Dedifferentiated amniotic fluid mesenchymal stem cell (primary cell): ENCODE measurements at regions not wholly inside any gene's neighbourhood (a gene's known extent, or its start where the extent isn't known, plus 50 kb on each side); places are given as distances from the start of the nearest gene placed in this dataset.
"Not testable (repeated sequence)": the region's sequence is repeated elsewhere in the genome, so short reads cannot be mapped to it uniquely, and the experiment has no call there.

Experiments
- DNase-seq: peaks from one replicate; pipeline ENCODE4 v3.0.0-alpha.2; 2016; ENCODE audit errors: extremely low spot score

DNA sequence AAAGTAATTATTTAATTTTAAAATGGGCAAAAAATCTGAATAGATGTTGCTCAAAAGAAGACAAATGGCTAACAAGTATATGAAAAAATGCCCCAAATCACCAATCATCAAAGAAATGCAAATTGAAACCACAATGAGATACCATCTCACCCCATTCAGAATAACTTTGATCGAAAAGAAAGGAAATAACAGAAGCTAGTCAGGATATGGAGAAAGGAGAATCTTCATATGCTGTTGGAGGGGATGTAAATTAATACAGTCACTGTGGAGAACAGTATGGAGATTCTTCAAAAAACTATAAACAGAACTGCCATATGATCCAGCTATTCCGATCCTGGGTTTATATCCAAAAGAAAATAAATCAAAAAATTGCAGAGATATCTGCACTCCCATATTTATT lies 418.5 kb upstream of the RGMB start:
- no peak for DNase-seq

DNA sequence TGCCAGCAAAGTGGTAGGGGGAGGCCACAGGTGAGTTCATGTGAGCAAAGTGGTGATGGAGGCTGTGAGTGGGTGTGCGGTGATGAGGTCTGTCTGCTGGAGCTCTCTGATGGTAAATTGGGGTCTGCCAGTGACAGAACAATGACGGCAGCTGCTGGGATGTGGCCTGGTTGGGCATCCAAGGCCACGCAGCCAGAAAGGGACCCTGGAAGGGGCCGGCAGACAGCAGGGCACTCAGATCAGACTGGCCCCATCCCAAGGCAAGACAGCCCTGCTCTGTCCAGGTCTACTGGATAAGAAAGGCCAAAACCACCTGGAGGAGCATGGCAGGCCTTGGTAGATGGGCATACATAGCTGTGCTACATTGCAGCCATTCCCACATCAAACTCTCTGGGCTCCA lies 412.9 kb upstream of the RGMB start:
- no peak for DNase-seq

DNA sequence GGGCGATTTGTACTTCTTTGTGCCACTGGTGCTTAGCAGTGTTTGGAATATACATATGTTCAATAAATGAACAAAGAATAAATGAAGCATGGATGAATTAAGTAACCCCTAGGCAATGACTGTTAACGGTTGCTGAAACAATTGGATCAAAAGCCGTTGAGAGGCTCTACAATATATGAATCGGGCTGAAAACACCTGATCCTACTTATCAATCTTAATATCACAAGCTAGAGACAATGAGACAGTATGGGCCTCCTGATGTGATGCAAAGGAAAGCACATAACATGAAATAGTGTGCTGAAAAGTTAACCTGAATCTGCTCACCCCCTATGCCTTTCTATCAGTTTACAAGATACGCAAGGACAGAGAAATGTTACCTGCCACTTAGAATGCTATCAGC lies 410.3 kb upstream of the RGMB start:
- DNase-seq: no peak

DNA sequence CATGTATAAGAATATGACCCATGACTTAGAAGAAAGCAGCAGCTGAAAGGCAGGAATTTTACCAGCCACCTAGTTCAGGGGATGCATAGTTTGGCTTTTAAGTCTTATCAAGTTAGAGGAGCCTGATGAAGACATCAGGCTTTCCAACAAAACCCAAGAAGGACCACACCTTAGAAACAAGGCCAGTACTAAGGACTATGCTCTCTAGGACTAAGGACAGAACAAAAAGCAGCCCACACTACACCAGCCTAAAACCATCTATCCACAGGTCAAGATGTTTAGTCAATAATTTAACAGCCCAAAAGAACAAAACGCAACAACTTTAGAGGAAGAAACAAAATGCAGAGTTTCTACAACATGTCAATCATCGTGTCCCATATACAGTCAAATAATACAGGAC lies 408.9 kb upstream of the RGMB start:
- no peak for DNase-seq

DNA sequence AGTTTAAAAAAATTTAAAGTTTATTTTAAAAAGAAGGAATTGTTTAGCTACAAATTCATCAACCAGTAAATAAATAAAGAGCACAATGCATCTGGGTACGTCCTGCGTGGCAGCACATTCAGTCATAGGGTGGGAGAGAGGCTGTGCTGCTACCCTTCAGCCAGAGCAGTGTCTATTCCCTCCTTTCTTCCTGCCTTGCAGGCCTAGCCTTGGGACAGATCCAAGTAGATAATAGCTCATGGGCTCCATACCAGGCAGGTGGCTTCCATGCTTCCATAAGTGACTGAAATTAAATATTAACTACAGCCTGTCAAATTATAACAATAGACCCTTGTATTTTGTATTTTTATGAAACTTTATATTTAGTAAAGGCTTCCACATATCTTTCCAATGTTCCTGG lies 408.3 kb upstream of the RGMB start:
- DNase-seq: no peak

DNA sequence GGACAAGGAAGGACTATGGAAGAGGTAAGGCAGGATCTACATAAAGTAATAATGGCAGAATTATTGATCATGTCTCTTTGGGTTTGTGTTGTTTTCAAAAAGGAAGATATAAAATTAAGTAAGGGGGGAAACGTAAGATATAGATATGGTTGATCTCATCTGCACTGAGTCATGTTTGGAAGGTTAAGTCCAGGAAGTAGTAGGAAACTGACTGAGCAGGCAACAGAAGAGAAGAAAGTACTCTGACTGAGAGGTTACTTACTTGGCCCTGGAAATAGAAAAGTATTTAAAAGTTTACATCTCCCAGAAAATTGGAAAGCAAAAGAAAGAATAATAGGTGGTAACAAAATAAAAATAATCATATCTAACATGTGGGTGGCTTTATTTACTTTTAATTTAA lies 405.3 kb upstream of the RGMB start:
- DNase-seq: no peak

DNA sequence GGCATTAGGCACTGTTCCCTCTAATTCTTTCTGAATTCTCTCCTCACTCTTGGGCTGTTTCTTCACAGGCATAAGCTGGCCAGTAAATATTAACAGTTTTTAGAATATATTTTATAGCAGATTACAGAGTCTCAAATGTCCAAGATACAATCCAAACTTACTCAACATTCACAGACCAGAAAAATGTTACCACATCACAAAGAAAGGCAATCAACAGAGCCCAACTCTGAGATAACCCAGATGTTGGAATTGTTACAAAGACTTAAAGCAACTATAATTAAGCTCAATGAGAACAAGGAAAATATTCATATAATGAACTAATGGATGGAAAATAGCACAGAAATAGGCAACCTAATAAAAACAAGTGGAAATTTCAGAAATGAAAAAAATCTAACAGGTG lies 401.1 kb upstream of the RGMB start:
- no peak for DNase-seq

DNA sequence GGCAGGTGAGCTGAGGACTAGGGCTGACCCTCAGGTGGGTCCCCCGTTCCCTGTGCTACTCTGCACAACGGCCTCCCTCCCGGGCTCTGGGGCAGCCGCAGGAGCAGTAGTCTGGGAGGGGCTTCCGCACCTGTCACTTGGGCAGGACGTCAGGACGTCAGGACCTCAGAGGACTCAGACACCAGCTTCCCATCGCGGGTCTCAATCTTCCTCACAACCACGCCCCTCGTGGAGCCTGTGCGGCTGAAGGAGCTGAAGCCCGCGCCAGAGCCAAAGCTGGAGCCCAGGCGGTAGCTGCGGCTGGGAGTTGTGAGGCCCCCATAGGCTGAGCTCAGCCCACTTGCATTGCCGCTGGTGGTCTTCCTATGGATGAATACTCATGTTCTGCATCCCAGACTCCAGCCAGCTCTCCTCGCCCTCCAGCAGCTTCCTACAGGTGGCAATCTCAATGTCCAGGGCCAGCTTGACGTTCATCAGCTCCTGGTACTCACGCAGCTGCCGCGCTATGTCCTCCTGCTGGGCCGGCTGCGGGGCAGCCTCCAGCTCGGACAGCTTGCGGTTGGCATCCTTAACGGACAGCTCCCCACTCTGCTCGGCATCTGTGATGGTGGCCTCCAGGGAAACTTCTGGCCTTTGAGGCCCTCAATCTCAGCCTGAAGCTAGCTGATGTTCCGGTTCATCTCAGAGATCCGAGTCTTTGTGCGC lies 381.4 kb upstream of the RGMB start:
- DNase-seq: no peak

DNA sequence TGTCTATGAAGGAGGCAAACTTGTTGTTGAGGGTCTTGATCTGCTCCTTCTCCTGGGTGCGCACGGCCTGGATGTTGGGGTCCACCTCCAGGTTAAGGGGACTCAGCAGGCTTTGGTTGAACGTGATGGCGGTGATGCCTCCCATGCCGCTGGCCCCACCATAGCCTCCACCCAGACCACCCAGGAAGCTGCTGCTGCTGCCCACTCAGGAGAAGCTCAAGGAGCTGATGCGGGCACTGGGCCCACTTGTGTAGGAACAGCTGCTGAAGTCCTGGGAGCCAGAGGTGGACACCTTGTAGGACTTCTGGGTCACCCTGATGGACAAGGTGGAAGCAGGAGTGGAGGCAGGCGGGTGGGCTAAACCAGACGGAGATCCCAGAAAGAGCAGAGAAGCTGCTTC lies 380.3 kb upstream of the RGMB start:
- DNase-seq: not testable (repeated sequence)

DNA sequence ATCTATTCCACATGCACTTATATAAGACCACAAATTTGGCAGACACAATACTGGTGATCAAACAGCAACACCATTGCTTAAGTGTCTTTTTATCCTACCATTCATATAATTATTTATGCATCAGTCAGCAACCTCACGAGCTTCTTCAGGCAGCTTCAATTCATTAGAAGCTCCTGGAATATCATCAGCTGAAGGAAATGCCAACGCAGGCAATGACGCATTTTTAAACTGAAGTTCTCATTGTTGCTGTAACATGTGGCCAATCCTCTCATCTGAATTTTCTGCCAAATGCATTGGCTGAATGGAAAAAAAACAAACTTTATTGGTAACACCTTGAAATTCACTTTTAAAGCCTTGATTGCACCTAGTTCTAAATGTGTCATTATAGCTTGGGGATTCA lies 376.4 kb upstream of the RGMB start:
- DNase-seq: peak; percentile 37

DNA sequence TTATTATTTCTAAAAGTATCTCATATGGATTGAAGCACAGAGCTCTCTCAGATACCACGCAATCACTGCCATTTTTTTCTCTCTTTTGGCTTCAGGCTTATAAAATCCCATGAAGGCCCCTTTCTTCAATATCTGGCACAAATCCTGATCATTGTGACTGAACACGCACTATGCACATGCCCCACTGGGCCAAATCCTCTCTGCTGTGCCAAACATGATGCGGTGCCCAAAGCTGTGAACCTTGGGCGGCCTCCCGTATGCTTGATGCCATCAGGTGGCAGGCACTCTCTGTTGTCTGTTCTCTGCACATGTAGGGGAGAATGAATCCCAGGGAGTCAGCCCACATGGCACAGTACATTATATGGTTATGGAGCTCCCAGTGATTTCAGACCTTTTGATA lies 375.0 kb upstream of the RGMB start:
- DNase-seq: no peak

DNA sequence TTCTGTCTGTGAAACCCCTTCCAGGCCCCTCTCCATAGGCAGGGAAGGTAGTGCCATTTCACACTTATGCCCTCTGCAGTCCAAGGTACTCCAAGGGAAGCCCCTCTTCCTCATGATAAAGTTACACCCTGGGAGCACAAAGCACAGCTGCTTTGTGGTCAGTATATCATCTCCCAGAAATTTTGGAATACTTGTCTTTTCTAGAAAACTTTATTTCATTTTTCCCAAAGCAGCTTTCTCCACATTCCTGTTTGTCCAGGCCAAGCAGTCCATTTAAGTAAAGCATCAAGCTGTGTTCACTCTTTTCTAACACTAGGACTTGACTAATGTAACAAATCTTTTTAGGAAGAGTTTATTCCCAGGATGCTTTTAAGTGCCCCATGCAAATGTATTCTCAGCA lies 371.8 kb upstream of the RGMB start:
- DNase-seq: no peak

DNA sequence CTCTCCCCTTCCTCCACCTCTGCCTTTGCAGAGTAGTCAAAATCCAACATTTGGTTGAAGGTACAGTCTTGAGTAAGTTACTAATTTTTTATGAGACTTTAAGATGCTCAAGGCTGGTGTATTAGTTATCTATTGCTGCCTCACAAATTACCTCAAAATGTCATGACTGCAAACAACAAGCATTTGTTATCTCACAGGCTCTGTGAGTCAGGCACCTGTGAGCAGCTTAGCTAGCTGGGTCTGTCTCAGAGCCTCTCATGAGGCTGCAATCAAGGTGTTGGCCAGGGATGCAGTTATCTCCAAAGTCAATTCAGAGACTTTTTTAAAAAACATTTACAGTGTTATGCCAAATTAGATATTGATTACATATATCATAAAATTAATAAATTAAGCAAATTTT lies 371.3 kb upstream of the RGMB start:
- DNase-seq: no peak

DNA sequence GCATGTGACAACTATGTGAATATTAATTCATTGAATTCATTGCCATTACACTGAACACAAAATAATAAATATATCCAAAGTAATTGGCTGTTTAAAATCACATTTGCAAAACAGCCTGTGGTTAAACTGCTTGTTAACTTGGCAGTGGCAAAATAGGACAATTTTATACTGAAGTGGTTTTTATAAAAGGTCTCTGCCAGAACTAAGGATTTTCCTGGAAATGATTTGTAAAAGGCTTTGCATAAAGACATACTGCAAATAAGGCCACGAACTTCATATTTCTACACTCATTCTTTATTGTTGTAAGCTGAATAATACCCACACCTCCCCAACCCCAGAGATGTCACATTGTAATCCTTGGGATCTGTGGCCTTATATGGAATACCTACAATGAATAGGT lies 370.3 kb upstream of the RGMB start:
- DNase-seq: no peak

DNA sequence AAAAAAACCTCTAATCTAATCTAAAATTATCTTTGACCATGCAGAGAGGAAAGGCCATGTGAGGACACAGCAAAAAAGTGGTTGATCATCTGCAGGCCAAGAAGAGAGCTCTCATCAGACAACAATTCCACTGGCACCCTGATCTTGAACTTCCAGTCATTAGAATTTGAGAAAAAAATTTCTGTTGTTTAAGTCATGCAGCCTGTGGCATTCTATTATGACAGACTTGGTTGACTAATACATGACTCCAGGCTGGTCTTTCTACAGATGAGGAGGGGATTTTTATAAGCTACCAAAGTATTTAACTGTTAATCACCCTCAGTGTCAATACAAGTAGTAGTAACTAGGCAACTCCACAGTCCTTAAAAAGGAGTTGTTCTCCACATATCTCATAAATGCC lies 358.5 kb upstream of the RGMB start:
- peak; percentile 71 for DNase-seq

DNA sequence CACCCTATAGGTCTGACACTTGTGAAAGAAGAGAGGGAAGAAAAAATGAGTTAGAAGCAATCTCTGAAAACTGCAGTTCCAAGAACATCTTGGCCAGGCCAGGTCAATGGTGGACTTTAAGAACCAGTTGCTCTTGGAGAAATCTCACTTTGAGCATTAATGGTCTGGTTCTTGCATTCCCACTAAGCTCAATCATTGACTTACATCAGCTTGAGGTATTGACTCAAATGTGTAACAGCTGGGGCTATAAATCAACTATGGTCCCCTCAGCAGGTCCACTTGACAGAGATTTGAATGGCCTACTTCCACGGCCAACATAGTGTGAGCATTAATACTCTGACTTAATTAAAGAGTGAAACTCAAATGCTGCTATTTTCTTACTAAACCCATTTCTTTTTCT lies 357.8 kb upstream of the RGMB start:
- DNase-seq: no peak

DNA sequence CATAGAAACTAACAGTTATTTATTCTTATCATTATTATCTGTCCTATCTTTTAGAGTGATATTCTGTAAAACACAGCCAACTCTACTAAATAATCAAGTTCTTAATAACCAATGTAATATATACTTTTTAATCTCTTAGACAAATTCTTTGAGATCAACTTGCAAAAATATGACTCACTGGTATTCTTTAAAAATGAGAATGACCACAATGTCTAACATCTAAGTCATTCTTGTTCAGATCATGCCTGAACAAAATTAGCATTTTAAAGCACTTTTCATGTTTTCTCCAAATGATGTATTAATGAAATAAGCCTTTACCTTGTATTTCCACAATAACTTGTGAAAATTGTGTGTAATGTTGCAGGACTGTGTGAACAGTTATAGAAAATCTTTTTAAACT lies 356.9 kb upstream of the RGMB start:
- no peak for DNase-seq

DNA sequence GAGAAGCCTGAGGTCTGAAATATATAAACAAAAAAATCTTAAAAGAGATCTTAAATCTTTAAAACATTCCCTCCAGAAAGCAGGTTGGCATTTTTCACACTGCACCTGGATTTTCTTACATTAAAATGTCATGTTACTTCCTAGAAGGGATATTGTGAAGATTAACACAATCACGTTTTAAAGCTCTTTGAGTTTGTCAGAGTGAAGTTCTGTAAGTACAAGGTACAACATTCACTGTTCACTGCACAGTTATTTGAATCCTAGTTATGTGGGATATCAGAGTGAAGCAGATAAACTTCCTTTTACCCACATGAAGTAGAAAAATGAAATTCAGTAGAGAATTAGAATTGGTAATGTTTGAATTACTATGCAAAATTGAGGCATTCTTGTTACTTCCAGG lies 353.6 kb upstream of the RGMB start:
- DNase-seq: no peak

DNA sequence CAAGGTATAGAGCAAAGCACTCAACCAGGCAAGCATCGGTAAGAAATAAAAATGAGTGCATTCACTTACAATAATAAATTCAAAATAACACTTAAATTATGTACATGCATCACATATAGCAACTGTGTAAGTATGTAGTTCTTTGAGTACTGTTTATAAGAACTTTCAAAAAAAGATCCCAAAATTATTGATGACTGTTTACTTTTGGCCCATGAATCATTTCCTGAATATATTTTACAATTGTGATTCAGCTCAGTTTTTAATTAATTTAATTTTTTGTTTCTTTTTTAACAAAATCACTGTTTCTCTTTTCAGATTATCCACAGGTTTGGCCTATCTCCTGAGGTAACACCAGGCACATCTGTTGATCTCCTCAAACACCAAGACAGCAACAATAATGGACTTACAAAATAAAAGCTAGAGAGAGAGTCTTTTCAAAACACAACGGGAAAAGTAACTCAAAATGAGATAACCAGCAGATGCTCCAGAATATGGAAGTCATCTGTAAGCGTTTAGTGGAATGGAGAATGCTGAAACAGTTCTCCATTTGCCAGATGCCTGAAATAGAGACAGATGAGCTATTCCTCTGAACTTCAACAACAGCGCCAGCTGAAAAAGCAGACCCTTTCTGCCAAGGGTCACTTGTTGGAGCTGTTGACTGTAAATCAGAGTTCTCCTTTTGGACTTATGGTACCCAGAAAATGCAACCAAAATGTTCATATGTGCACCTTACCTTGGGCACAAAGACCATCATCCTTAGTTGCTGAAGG lies 348.6 kb upstream of the RGMB start:
- DNase-seq: no peak

DNA sequence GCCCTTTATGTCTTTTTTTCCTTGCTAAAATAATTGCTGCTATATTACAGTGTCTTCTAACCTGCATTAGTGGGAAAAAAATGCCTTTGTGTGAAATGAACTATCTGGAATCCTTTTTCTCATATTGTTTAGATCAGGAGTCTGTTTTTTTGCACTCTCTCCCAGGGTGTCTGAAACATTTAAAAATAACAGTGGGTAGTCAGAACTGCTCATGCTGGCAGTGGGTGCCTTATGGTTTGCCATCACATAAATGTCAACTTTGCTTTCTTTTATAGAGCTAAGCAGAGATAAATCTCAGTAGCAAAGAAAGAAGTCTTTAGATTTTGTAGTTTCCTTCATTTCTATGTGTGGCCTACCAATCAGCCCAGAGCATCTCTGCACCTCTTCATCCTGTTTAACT lies 347.8 kb upstream of the RGMB start:
- no peak for DNase-seq

DNA sequence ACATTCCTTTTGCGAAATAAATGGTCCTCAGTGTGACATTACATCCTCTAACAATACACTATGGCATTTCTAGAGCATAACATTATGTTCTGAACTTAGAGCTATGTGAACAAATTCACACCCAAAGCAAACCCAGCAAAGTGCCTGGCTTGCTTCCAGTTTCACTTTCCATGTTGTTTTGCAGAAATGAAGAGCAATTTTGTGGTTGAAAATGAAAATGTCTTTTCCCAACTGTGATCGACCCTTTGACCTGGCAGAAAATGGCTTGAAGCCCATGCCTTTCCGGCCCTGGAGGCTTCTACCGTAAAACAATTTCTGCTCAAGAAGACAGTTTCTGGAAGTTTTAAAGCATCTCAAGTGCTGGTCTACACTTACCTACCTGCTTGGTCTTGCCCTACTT lies 344.7 kb upstream of the RGMB start:
- DNase-seq: peak; percentile 49

DNA sequence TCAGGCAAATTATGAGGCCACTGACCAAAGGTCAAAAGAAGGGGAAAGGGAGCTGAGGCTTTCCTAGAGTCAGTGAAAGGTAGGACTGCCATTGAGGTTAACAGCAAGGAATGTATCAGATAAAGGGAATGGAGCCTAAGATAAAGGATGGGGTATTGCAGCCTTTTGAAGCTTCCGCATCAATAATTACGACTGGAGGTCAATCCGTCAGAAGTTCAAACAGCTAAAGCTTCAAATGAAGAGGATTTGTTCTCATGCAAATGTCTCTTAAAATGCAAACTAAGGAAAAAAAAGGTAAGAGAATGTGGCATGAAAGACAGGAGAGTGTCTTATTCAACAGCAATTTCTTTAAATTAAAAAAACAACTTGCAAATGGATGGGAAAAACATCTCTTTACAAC lies 341.1 kb upstream of the RGMB start:
- no peak for DNase-seq

DNA sequence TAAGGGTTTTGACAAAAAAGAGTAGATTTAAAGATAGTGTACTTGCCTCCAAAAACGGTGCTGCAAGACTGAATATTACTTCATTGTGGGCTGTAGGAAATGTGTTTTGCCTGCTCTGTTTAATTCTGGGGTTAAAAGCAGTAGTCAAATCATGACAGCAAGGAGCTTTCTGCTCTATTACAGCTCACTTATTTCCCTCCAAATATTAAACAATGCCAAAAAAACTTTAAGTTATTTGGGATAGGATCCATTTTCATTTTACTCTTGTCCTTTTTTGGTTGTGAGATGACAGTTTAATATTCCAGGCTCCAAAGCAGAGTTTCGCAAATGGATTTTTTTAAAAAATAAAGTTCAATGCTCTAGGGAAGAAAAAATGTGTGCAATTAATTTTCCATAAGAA lies 340.4 kb upstream of the RGMB start:
- DNase-seq: no peak

DNA sequence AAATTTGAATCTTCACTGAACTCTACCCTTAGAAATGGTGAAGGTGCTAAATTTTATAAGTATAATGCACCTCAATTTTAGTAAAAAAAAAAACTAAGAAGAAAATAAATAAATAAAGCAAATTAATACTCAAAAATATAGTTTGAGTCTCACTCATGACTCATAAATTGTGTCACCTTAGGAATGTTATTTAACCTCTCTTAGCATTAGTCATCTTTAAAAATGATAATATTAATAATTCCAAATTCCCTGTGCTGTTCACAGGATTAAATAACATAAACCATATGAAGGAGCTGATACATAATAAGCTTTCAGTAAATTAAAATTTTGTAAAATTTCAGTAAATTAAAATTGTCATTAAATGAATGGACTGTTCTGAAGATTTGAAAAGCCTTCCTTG lies 339.8 kb upstream of the RGMB start:
- DNase-seq: no peak
